ENCODE measurements at regions not wholly inside any gene's neighbourhood (a gene's known extent, or its start where the extent isn't known, plus 50 kb on each side); places are given as distances from the start of the nearest gene placed in this dataset.

GRCh38 chr7:29749701-29750321 lies 56.5 kb upstream of the WIPF3 start:
- TF ChIP-seq ZNF274 (IDR thresholded peaks at IDR 0.05; ENCODE audit: low read depth, low read length), result no peak
- TF ChIP-seq YY1 (IDR thresholded peaks at IDR 0.05; ENCODE audit: insufficient read depth, insufficient read length), result no peak
- no peak for TF ChIP-seq SUZ12 (IDR thresholded peaks at IDR 0.05; ENCODE audit: extremely low read depth, insufficient read depth, insufficient read length)
